RCC 7860 (cell line): ENCODE measurements at regions not wholly inside any gene's neighbourhood (a gene's known extent, or its start where the extent isn't known, plus 50 kb on each side); places are given as distances from the start of the nearest gene placed in this dataset.
"Not testable (repeated sequence)": the region's sequence is repeated elsewhere in the genome, so short reads cannot be mapped to it uniquely, and the experiment has no call there.

Source experiments
- DNase-seq: peaks from one replicate; pipeline ENCODE4 v3.0.0-alpha.2; 2015; ENCODE audit warnings: low spot score
- FAIRE-seq: peaks from 2 replicates; lab custom pipeline; 2012; peaks lifted over from hg19 to GRCh38; lab: Jason Lieb, UNC

DNA sequence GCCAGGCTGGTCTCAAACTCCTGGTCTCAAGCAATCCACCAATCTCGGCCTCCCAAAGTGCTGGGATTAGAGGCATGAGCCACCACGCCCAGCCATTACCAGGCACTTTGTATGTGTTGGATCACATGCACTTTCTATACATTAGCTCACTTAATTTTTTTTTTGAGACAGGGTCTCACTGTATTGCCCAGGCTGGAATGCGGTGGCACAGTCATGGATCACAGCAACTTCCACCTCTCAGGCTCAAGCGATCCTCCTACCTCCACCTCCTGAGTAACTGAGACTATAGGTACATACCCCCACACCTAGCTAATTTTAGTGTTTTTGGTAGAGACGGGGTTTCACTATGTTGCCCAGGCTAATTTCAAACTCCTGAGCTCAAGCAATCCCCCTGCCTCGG lies 203.0 kb upstream of the MYL2 start:
- no peak for FAIRE-seq
- DNase-seq: no peak

- FAIRE-seq (no peak), DNase-seq (no peak)
Measured at GRCh38 chr12:111122458-111122878, 202.1 kb upstream of the MYL2 start.

DNA sequence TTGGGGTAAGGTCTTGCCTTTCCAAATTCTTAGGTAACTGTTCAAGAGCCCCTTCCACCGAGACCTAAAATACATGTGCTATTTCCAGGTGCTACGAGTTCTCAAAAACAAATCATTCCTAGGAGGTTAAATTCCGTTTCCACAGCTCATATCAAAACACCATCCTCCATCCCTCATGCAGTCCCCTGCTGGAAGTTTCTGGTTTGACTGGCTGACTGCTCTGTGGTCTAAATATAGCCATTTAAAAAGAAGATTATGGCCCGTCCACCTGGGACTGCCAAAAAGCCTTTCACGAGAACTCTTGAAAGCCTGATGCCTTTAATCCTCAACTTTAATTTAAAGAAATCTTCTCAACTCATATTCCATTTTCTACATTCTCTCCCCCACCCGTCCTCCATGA lies 201.5 kb upstream of the MYL2 start:
- no peak for DNase-seq

GRCh38 chr12:111120578-111120977 lies 200.2 kb upstream of the MYL2 start:
- FAIRE-seq (no peak), DNase-seq (no peak)

More for the DNA sequence above, 201.5 kb upstream of the MYL2 start:
- FAIRE-seq: no peak

- no peak for DNase-seq
- no peak for FAIRE-seq
Measured at GRCh38 chr12:111117017-111117416, 196.6 kb upstream of the MYL2 start.

GRCh38 chr12:111113313-111113712 lies 192.9 kb upstream of the MYL2 start:
- not testable (repeated sequence) for FAIRE-seq, DNase-seq

- no peak for DNase-seq
- FAIRE-seq: no peak
Measured at GRCh38 chr12:111112311-111113098, 192.1 kb upstream of the MYL2 start.

DNA sequence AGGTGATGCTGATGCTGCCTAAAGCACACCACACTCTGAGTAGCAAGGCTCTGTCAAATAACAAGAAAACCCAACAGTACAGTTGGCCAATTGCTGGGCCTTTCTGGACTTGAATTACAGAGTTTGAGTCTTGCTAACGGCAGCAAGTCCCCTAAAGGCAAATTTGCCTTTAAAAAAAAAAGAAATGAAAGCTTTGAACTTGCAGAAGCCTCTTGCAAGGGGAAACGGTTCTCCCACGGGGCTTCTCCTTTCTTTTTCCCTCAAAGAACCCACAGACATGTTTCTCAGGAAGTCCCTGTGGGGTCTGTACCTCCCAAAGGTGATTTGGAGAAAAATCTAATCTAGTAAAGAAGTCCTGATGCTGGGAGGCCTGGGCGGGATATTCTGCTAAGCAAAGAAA lies 191.3 kb upstream of the MYL2 start:
- no peak for FAIRE-seq
- no peak for DNase-seq

GRCh38 chr12:111110556-111110955 lies 190.2 kb upstream of the MYL2 start:
- no peak for DNase-seq
- no peak for FAIRE-seq

DNA sequence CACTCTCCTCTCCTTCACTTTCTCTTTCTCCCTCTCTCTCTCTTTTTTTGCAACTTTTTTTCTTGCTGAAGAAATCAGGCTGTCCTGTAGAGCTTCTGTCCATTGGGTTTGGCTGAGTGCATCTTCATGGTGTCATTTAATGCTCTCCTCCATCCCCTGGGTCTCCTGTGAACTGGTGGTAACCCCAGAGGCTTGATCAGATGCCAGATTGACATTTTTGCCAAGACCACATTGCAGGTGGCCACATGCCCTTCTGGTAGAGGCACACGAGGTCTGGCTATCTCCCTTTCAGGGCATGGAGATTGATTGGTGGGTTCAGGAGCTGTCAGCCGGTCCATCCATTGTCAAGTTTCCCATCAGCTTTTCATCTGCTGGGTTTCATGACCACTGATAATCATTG lies 188.3 kb upstream of the MYL2 start:
- FAIRE-seq: no peak
- no peak for DNase-seq

GRCh38 chr12:111107392-111108178 lies 187.2 kb upstream of the MYL2 start:
- no peak for FAIRE-seq

GRCh38 chr12:111105294-111105693 lies 184.9 kb upstream of the MYL2 start:
- FAIRE-seq: no peak
- no peak for DNase-seq

More at GRCh38 chr12:111107392-111108178, 187.2 kb upstream of the MYL2 start:
- no peak for DNase-seq

GRCh38 chr12:111103583-111103982 lies 183.2 kb upstream of the MYL2 start:
- DNase-seq (no peak), FAIRE-seq (no peak)

GRCh38 chr12:111102102-111102739 lies 181.8 kb upstream of the MYL2 start:
- no peak for DNase-seq
- no peak for FAIRE-seq

GRCh38 chr12:111101003-111101402 lies 180.6 kb upstream of the MYL2 start:
- no peak for DNase-seq
- no peak for FAIRE-seq

DNA sequence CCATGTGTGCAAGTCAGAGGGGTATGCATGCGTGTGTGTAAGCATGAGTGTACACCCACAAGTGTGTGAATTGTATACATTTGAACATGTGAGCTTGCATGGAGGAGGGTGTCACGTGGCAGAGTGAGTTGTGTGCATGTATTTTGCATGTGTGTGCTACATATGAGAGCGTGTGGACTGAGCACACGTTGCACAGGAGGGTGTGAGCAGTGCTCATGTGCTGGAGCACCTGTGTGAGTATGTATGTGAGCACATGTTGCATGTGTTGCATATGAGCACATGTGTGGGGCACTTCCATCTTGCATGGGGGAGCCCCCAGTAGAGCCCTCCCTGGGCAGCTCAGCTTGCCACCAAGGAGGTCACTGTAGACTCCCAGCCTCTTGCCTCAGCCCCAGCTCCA lies 180.2 kb upstream of the MYL2 start:
- FAIRE-seq (no peak), DNase-seq (no peak)

DNA sequence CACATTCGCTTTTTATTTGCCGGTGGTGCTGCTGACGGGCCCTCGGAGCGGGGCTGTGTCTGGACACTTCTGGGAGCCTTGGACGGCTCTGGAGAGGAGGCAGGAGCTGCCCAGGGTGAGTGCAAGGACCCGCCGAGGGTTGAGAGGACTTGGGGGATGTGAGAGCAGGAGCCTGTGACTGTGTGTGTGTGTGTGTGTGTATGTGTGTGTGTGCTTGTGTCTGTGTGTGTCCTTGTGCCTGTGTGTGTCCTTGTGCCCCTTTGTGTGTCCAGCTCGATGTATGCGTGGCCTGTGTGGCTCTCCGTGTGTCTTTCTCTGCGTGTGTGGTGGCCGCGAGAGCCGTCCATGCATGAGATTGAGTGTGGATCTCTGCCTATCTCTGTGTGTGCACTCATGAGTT lies 179.6 kb upstream of the MYL2 start:
- no peak for DNase-seq
- no peak for FAIRE-seq

GRCh38 chr12:111099186-111099585 lies 178.8 kb upstream of the MYL2 start:
- FAIRE-seq: no peak
- no peak for DNase-seq

DNA sequence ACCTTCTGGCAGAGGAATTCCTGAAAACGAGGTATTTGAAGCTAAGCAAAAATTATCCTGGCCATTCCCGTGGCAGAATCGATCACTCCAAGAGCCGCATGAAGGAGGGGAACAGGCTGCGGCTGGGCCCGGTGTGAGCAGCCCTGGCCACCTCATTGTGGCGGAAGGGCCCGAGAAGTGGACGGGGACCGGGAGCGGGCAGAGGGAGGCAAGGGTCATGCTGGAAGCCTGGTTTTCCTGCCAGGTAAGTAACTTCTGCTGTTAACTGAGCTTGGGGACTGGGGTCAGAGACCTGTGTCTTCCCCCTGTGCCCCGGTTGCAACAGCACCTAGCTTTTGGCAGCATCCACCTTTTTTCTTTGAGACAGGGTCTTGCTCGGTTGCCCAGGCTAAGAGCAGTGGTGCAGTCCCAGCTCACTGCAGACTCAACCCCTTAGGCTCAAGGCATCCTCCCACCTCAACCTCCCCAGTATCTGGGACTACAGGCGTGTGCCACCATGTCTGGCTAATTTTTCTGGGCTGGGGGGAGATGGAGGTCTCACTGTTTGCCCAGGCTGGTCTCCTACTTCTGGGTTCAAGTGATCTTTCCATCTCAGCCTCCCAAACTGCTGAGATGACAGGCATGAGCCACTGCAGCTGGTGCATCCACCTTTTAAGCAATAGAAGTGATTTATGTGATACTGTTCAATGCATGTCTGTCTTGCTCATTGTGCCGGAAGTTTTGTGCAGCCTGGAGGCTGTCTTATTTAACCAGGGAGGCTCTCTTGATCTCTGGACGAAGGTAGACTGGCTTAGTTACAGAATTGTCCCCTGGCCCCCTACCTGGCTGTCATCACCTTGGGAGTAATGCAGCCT lies 174.0 kb upstream of the MYL2 start:
- FAIRE-seq (no peak), DNase-seq (no peak)

GRCh38 chr12:111093428-111094142 lies 173.2 kb upstream of the MYL2 start:
- DNase-seq (no peak), FAIRE-seq (no peak)
